SHP77 (cell line): ENCODE measurements at regions not wholly inside any gene's neighbourhood (a gene's known extent, or its start where the extent isn't known, plus 50 kb on each side); places are given as distances from the start of the nearest gene placed in this dataset.
"Not testable (repeated sequence)": the region's sequence is repeated elsewhere in the genome, so short reads cannot be mapped to it uniquely, and the experiment has no call there.

Experiments
- DNase-seq, 2 experiments: peaks; one replicate each; lab custom pipeline; 2025; lab: John Stamatoyannopoulos, UW

DNA sequence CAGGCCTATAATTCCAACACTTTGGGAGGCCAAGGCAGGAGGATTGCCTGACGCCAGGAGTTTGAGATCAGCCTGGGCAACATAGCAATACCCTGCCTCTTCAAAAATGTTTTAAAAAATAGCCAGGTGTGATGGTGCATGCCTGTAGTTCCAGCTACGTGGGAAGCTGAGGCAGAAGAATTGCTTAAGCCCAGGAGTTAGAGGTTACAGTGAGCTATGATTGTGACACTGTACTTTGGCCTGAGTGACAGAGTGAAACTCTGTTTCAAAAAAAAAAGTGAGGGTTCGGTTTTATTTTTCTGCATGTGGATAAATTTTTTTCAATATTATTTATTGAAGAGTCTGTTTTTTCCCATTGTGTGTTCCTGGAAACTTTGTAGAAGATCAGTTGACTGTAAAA, 208.1 kb downstream of the SLC4A3 start:
- DNase-seq, result no peak

DNA sequence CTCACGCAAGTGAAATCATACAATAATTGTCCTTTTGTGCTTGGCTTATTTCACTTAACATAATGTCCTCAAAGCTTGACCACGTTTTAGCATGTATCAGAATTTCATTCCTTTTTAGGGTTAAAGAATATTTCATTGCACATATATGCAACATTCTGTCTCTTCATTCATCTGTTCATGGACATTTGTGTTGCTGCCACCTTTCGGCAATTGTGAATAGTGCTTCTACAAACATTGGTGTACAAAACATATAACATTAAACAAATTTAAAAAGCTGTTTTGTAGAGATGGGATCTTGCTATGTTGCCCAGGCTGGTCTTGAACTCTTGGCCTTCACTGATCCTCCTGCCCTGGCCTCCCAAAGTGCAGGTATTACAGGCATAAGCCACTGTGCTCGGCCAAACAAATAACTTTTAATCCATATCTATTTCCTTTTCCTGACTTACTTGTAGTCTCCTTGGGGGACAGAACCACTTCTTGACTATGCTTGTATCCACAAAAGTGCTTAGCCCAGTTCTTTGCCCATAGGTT, 209.3 kb downstream of the SLC4A3 start:
- DNase-seq, result peak; percentile 30 to 45

DNA sequence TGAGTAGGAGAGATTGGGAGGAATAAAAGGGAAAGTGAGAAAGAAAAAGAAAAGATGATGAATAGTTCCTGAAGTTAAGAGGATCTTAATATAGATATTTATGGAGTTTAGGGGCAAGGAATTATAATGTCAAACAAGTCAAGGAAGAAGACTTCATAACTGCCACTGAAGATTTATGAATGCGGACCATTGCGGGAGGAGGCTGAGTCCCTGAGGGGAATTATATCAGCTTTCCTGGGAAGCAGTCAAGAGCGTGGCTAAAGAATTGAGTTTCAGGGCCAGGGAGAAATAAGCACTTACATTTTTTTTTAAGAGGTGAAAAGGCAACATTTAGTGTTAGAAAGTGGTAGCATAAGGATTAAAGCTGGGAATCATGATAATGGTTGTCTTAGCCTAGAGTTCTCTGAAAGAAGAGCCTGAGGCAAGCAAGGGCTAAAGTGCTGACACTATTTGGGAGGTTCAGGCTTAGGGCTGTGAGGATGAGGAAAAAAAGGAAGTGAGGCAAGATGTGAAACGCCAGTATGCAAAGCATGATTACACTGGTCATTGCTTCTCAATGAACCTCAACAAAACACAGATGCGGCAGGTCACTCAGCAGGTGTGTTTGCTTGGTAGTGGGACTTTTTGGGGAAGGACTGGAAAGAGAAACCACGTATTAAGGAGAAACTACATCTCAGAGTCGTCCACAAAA, 217.1 kb downstream of the SLC4A3 start:
- no peak for DNase-seq

DNA sequence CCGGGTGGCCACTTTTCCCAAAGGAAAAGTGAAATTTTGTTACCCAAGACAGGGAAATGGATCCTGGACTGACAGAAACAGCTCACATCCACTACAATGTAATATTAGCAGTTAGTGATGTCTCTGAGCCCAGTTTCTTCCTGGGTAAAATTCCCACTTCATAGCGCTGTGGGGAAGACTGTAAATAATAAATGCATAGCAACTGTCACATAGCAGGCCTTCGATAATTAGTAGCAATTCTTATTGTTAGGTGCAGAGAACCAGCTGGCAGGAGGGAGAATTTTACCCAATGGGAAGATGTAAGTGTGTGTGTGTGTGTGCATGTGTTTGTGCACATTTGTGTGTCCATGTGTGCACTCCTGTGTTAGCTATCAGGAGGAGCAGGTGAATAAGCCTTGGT, 221.5 kb downstream of the SLC4A3 start:
- DNase-seq, result no peak

DNA sequence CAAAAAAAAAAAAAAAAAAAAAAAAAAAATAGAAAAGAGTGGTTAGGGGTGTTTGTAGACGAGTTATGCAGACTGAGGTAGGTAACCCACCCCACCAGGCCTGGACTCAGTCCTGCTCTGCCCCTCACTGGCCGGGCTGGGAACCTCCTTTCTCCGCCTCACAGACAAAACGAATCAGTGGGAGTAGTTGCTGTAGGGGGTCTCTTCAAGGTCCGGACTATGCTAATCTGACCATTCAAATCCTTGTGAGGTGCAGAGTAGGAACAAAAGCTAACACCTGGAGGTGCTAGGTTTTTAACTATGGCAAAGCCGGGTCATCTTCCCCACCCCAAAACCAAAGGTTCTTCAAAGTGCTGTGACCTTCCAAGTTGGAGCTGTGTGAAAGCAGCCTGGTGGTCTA, 223.7 kb downstream of the SLC4A3 start:
- DNase-seq, result no peak

DNA sequence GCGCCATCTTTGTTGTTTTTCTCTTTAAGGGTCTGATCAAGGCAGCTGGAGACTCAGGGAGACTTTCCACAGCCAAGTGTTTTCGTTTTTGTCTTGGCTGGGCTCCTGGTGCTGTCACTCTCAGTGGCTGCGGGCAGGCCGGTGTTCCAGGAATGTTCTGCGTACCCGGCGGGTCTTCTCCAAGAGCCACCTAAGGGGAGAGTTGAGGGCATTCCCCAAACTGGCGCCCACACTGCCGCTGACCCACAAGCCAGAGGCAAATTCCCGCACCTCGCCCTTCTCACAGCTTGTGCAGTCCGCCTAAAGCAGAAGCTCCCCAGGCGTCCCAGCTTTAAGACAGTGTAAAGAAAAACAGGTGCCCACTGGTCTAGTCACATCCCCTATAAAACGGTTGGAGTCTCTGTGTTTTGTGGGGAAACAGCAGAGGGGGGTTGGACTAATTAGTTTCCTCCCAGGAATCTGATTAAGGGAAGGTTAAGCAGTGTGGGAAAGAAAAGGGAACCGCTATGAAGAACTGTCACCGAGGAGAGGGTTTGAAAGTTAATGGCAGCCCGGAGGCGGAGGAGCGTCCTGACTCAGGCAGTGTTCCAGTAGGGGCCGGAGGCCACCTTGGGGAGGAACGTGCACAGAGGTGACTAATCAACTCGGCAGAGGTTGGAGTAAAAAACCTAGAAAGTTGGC, 224.5 kb downstream of the SLC4A3 start:
- no peak for DNase-seq

DNA sequence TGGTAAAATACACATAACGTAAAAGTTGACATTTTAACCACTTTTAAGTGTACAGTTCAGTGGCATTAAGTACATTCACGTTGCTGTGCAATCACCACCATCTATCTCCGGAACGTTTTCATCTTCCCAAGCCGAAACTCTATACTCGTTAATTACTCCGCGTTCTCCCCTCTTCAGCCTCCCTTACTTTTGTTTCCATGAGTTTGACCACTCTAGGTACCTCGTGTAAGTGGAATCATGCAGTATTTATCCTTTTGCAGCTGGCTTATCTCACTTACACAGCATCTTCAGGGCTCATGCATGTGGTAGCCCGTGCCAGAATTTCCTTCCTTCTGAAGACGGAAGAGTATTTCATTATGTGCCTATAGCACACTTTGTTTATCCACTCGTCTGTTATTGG, 225.2 kb downstream of the SLC4A3 start:
- no peak for DNase-seq

DNA sequence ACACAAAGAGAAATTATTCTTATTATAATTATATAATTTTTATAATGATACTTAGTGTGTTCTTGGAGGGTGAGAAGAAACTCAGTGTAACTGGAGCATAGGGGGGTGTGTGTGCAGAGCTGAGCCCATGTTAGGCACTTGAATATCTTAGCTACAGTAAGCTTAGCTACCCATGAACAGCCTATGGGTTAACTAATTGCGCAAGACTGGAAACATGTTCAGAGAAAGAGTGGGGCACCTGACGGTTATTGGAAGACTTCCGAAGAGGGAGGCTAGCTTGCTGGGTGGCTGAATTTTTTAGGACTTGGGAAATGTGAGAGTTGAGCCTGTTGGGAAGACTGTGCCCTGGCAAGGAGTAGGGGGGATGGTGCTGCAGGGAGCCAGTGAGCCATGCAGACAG, 229.2 kb downstream of the SLC4A3 start:
- no peak for DNase-seq

DNA sequence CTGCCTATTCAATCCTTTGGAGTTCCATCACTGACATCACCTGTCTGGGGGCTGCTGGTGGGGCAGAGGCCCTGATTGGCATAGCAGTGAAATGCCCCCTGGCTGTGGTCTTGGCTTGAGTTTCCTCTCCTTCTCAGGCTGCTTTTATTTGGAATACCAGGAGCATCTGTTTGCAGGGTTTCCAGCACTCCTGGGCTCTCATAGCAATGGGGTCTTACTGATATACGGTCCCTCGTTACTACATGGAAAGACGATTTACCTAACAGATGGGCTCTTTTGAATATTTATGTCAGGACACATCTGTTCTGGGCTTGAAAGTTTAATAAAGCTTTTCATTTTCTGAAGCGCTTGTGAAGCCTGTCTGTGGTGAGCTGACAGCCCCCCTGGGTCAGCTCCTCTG, 230.3 kb downstream of the SLC4A3 start:
- no peak for DNase-seq

DNA sequence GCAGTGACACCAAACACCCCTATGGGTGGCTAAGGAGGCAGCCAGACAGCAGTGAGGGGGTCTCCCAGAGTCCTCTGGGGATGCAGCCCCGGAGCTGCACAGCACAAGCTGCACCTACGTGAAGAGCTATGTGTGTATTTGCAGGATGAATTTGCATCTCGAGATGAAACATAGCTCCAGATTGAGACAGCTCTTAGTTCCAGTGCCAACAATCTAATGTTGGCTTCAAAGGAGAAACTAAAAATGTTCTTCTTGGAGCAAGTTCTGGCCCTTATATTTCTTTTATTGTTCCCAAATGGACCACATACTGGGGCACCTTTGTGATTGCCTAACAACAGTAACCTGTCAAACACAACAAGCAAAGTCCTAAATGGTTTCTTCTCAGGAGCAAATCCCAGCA, 233.9 kb downstream of the SLC4A3 start:
- no peak for DNase-seq

DNA sequence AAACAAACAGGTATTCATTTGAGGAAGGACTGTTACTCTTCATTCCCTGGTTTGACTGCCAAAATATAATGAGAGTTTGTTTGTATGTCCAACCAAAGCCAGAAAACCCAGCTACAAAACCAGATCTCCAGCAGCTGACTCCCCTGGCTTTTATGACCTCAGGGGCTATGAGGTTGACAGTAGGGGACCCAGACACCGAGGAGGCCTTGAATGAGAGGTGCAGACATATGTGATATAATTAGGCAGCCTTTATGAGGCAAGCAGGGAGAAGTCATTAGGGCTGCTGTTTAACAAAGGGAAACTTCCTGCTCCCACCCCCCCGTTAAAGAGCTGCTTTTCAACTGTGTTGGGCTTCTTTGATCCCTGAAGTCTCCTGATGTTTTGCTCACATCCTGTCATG, 236.7 kb downstream of the SLC4A3 start:
- DNase-seq, result no peak

DNA sequence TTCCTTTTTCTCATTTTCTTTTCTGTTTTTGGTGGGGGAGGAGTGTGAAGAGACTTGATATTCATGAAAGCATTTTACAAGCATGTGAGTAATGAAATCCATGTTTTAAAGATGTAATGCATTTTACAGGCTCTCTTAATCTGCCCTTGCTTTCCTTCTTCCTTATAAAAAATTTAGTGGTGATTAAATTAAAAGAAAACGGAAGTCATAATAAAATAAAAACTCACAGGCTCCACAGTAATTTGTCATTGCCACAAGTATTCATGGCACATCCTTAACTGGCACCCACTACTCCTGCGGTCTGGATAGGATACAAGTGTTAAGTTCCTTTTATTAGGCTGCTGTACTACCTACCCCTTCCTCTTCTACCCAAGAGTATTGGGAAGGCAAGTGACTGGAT, 241.2 kb downstream of the SLC4A3 start:
- no peak for DNase-seq

DNA sequence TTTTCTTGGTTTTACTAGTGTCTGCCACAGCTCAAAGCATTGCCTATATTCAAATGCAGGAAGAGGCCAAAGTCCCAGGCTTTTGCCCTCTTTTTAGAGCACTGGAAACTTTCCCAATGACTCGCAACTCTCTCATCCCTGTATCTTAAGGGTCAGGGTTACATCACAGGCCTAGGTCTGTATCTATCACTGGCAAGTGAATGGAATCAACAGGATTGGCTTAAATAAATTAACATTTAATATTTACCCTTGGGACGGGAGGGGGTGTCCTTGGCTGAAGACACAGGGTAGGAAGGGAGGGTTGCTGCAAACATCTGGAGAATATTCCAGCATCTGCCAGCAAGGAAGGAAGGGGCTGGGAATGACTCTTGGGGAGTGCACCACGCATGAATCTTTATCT, 242.6 kb downstream of the SLC4A3 start:
- no peak for DNase-seq

DNA sequence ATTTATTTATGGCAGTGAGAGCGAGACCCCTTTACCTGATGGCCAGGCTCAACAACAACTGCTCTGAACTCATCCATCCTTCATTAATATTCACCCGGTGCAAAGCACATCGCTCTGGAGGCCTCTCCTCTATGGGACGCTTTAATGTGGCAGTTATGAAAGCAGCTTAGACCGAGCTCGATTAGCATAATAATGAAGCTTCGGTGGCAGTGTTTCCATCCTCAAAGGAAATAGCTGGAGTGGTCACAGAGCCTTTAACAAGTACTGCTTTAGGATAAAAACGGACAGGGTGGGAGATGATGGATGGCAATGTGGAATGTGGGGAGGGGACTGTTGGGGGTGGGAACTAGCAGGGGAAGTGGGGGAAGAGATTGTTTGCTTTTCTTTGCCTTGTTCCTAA, 243.9 kb downstream of the SLC4A3 start:
- no peak for DNase-seq

DNA sequence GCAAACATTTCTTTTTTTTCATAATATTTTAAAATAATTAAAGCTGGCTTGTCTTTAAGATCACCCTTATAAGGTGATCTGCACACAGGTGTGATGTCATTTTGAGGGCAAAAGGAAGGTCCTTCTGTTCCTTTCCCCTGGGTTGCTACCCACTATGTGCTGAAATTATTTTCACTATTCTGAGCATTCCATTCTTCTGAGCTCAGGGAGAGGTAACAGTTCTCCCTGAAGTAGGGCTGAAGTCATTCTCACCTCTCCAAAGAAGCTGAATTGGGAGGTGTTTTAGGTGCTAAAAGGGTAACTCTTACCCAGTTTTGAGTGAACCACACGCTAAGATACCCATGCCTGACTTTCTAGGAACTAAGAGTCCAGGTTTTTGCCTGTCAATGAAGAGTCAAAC, 247.6 kb downstream of the SLC4A3 start:
- no peak for DNase-seq

DNA sequence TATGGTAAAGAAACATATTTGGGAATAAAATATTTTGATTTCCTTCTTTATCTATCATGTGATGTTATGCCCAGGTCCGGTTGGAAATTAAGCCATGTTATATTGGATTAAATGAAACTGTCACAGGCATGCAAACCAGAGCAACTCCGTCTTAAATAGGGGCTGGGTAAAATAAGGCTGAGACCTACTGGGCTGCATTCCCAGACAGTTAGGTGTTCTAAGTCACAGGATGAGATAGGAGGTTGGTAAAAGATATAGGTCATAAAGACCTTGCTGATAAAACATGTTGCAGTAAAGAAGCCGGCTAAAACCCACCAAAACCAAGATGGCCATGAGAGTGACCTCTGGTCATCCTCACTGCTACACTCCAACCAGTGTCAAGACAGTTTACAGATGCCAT, 248.6 kb downstream of the SLC4A3 start:
- DNase-seq, result not testable (repeated sequence)

DNA sequence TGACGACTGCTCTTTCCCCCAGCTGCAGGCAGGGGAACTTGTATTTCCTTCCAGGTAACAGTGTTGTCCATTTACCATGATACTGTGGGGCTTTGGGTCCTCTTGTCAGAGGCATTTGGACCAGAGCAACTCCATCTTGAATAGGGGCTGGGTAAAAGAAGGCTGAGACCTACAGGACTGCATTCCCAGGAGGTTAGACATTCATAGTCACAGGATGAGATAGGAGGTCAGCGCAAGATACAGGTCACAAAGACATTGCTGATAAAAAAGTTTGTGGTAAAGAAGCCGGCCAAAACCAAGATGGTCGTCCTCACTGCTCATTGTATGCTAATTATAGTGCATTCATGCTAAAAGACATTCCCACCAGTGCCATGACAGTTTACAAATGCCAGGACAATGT, 249.5 kb downstream of the SLC4A3 start:
- no peak for DNase-seq

DNA sequence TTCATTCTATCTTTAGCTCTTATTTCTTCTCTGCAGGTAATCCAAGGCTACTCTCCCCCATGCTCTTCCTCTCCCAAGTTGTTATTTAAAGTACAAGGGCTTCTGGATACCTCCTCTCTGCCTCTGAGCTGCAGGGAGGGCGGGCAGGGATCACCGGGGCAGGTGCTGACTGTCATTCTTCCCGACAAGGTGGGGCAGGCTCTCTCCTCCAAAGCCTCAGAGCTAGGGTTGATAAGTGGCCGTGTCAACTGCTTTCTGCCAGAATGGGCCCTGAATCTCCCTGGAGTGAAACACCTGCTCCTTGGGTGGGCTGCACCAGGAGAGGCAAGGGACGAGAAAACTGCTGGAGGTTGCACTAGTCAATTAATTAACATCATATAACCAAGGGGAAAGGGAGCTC, 250.3 kb downstream of the SLC4A3 start:
- DNase-seq, result no peak

DNA sequence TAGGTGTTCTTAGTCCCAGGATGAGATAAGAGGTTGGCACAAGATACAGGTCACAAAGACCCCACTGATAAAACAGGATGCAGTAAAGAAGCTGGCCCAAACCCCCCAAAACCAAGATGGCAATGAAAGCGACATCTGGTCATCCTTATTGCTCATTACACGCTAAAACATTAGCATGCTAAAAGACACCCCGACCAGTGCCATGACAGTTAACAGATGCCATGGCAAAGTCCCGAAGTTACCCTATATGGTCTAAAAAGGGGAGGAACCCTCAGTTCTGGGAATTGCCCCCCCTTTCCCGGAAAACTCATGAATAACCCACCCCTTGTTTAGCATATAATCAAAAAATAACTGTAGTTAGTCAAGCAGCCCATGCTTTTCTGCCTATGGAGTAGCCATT, 251.1 kb downstream of the SLC4A3 start:
- DNase-seq, result no peak

DNA sequence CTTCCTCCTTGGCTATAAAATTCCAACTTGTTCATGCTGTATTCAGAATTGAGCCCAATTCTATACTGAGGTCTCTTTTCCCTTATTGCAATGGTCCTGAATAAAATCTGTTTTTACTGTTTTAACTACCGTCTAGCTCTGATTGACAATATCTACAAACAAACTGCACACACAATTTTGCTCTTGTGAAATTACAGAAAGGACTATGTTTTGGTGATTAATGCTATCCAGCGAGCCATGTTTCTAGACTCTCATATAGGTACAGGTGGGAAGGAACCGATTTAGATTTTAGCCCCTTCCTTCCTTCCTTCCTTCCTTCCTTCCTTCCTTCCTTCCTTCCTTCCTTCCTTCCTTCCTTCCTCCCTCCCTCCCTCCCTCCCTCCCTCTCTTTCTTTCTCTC, 254.4 kb downstream of the SLC4A3 start:
- no peak for DNase-seq

DNA sequence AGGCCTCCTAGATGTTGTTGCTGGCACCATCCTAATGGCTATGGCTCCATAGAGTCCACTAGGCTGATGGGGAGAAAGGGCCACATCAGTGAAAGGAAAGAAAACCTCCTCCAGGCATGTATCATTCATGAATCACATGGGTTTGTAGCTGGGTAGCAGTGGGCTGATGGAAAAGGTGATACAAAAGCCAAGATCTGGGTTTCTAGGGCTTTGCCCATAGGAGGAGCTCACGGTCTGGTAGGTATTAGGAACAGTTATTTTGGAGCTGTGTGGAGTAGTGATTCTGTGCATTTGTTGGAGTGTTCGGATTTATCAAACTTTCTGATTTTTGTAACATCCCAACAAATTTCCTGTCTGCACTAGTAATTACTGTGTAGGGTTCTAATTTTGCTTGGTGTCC, 259.2 kb downstream of the SLC4A3 start:
- no peak for DNase-seq

DNA sequence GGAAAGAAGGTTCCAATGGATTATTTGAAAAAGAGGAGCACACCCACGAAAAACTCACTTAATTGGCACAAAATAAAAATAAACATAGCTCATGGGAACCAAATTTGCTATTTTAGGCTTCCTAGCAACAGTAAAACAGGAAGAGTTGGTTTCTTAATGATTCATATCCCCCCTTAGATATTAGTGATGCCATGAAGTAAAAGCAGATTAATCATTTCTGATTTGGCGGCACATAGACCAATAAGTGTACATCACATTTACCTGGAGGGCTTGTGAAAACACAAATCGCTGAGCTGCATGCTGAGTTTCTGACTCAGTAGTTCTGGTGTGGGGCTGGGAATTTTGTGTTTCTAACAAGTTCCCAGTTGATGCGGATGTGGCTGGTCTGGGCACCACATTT, 260.4 kb downstream of the SLC4A3 start:
- no peak for DNase-seq

DNA sequence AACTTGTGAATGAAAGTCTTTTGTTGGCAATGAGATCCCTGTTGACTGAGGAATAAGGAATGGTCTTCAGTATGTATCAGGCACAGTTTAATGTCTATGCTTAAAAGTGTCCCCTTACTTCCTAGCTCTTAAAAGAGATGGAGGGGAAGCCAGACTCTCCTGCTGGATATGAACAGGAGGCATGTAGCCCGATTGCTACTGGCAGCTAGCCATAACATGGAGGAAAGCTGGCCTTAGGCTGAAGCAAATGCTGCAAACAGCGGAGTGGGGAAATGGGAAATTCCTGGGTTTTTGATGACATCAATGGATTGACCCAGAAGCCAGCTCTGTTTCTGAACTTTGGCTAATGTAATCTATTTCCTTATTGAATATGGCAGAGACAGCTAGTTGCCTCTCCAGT, 266.1 kb downstream of the SLC4A3 start:
- no peak for DNase-seq

DNA sequence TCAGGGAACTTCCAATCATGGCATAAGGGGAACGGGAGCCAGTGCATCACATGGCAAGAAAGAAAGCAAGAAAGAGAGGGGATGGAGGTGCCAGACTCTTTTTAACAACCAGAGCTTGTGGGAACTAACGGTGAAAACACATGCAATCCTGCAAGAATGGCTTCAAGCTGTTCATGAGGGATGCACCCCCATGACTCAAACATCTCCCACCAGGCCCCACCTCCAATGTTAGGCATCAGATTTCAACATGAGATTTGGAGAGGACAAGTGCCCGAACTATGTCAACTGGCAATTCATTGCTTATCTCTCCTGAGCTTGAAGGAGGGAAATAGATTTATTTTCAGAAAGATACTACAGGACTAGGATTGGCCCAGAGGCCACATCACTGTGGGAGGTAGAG, 270.0 kb downstream of the SLC4A3 start:
- no peak for DNase-seq
